Liver (tissue), 3 donors: ENCODE measurements at regions not wholly inside any gene's neighbourhood (a gene's known extent, or its start where the extent isn't known, plus 50 kb on each side); places are given as distances from the start of the nearest gene placed in this dataset.

Experiments
- ATF3 ChIP-seq: IDR thresholded peaks from 2 replicates; pipeline ENCODE4 v1.6.1; 2016; ENCODE audit warnings: antibody characterized with exemption
- CTCF ChIP-seq: fragments of 150-350 bp; IDR thresholded peaks from 2 replicates; pipeline ENCODE4 v1.5.1; 2017; ENCODE audit warnings: improper control_type of control experiment, low read depth, low read length; ENCODE audit not compliant: missing input control
- EGR1 ChIP-seq, 2 donors: IDR thresholded peaks; 2 replicates each; pipeline ENCODE4 v1.6.1; 2016 to 2018; ENCODE audit warnings: antibody characterized with exemption in 2 of 2, low read depth in 2 of 2
- GABPA ChIP-seq, 2 donors: IDR thresholded peaks in 1 of 2; conservative IDR thresholded peaks in 1 of 2; 2 replicates each; pipeline ENCODE4 v1.6.1; 2016; ENCODE audit warnings: antibody characterized with exemption in 2 of 2, mild to moderate bottlenecking in 1 of 2, moderate library complexity in 1 of 2
- HNF4A ChIP-seq, 2 donors: conservative IDR thresholded peaks; 2 replicates each; pipeline ENCODE4 v1.6.1; 2016; ENCODE audit warnings: antibody characterized with exemption in 2 of 2, mild to moderate bottlenecking in 2 of 2
- MAX ChIP-seq: IDR thresholded peaks from 2 replicates; pipeline ENCODE4 v1.6.1; 2016; ENCODE audit warnings: antibody characterized with exemption
- RAD21 ChIP-seq, 2 donors: IDR thresholded peaks; 2 replicates each; pipeline ENCODE4 v1.6.1; 2016; ENCODE audit warnings: antibody characterized with exemption in 2 of 2, mild to moderate bottlenecking in 2 of 2
- REST ChIP-seq: IDR thresholded peaks from 2 replicates; pipeline ENCODE4 v1.6.1; 2016; ENCODE audit warnings: antibody characterized with exemption, mild to moderate bottlenecking
- SP1 ChIP-seq: IDR thresholded peaks from 2 replicates; pipeline ENCODE4 v1.6.1; 2018; ENCODE audit warnings: antibody characterized with exemption, mild to moderate bottlenecking
- TAF1 ChIP-seq: conservative IDR thresholded peaks from 2 replicates; pipeline ENCODE4 v1.6.1; 2016; ENCODE audit warnings: antibody characterized with exemption, mild to moderate bottlenecking
- YY1 ChIP-seq: IDR thresholded peaks from 2 replicates; pipeline ENCODE4 v1.6.1; 2016; ENCODE audit warnings: antibody characterized with exemption, mild to moderate bottlenecking
- ZBTB33 ChIP-seq: IDR thresholded peaks from 2 replicates; pipeline ENCODE4 v1.6.1; 2016; ENCODE audit warnings: antibody characterized with exemption
- donor health status: healthy.
- donor health status: healthy.

- TF ChIP-seq GABPA (IDR thresholded peaks at IDR 0.05 in 1 of 2, conservative IDR thresholded peaks at IDR 0.05 in 1 of 2): no peak
- TF ChIP-seq TAF1: no peak
- no peak for TF ChIP-seq CTCF
- TF ChIP-seq ZBTB33: no peak
- no peak for TF ChIP-seq RAD21 (IDR thresholded peaks at IDR 0.05)
- TF ChIP-seq MAX: no peak
- no peak for TF ChIP-seq EGR1 (IDR thresholded peaks at IDR 0.05; ENCODE audit: low read depth in 2 of 2)
- no peak for TF ChIP-seq SP1
- TF ChIP-seq HNF4A (conservative IDR thresholded peaks at IDR 0.05): no peak
- TF ChIP-seq YY1: no peak
- TF ChIP-seq ATF3: no peak
- no peak for TF ChIP-seq REST
Measured at GRCh38 chr15:80326270-80326669, 74.3 kb upstream of the CTXND1 start.
